BLaER1 (cell line): ENCODE measurements at regions not wholly inside any gene's neighbourhood (a gene's known extent, or its start where the extent isn't known, plus 50 kb on each side); places are given as distances from the start of the nearest gene placed in this dataset.
"Not testable (repeated sequence)": the region's sequence is repeated elsewhere in the genome, so short reads cannot be mapped to it uniquely, and the experiment has no call there.

Experiments used
- H3K27ac ChIP-seq: shearing (Covaris generic); formaldehyde crosslinking; 2 replicates; pipeline ENCODE4 v1.8.1; 2022
- H3K27me3 ChIP-seq: shearing (Covaris generic); formaldehyde crosslinking; 2 replicates; pipeline ENCODE4 v1.8.1; 2022
- H3K36me3 ChIP-seq: shearing (Covaris generic); formaldehyde crosslinking; 2 replicates; pipeline ENCODE4 v1.8.1; 2022
- H3K4me1 ChIP-seq: shearing (Covaris generic); formaldehyde crosslinking; 2 replicates; pipeline ENCODE4 v1.8.1; 2022
- H3K4me2 ChIP-seq: shearing (Covaris generic); formaldehyde crosslinking; 2 replicates; pipeline ENCODE4 v1.8.1; 2022
- H3K4me3 ChIP-seq: shearing (Covaris generic); formaldehyde crosslinking; 2 replicates; pipeline ENCODE4 v1.8.1; 2022
- H3K9ac ChIP-seq: shearing (Covaris generic); formaldehyde crosslinking; 2 replicates; pipeline ENCODE4 v1.8.1; 2022
- H3K9me3 ChIP-seq: shearing (Covaris generic); formaldehyde crosslinking; 2 replicates; pipeline ENCODE4 v1.8.1; 2022
- H4K20me1 ChIP-seq: shearing (Covaris generic); formaldehyde crosslinking; 2 replicates; pipeline ENCODE4 v1.8.1; 2022
- Cebpa-rat ChIP-seq: shearing (Covaris generic); IDR thresholded peaks from 2 replicates; pipeline ENCODE4 v1.8.1; 2022

DNA sequence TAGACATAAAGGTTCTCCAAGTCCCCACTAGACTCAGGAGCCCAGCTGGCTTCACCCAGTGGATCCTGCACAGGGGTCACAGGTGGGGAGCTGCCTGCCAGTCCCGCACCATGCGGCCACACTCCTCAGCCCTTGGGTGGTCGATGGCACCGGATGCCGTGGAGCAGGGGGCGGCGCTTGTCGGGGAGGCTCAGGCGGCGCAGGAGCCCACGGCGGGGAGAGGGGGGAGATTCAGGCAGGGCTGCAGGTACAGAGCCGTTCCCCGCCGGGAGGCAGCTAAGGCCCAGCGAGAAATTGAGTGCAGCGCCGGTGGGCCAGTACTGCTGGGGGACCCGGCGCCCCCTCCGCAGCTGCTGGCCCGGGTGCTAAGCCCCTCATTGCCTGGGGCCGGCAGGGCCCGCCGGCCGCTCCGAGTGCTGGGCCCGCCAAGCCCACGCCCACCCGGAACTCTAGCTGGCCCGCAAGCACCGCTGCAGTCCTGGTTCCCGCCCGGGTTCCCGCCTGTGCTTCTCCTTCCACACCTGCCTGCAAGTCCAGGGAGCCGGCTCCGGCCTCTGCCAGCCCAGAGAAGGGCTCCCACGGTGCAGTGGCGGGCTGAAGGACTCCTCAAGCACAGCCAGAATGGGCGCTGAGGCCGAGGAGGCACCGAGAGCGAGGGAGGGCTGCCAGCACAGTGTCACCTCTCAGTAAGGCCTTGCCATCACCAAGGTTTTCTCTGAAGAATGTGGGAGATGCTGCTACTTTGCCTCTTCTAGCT lies 58.4 kb upstream of the PPP1R12A start:
- Histone ChIP-seq H3K9me3 (no peaks in the 10 kb centered on the region), H3K4me1 (peaks cover 21% of the 10 kb centered on the region), H3K36me3 (no peaks in the 10 kb centered on the region)

DNA sequence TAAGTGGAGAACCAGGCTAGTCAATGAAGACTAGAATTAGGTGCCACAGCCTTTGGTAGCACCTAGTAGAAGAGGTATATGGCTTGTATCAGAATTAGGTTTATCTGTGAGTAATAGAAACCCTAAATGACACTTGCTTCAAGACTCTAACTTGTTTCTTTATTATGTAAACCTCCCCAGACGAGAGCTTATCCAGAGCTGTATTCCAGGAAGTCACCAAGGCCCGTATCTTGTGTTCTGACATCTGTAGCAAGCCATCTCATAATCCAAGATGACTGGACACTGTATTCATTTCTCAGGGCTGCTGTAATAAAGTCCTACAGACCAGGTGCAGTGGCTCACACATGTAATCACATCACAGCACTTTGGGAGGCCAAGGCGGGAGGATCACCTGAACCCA lies 56.7 kb upstream of the PPP1R12A start:
- Histone ChIP-seq H4K20me1 (no peaks in the 10 kb centered on the region), H3K27ac (no peak overlapping the region), H3K9ac (no peak overlapping the region), H3K27me3 (no peaks in the 10 kb centered on the region), H3K36me3 (no peaks in the 10 kb centered on the region), H3K4me3 (no peak overlapping the region), H3K4me2 (no peak overlapping the region), H3K9me3 (no peaks in the 10 kb centered on the region), H3K4me1 (peaks cover 4% of the 10 kb centered on the region)
- no peak for TF ChIP-seq Cebpa-rat

More for the DNA sequence above, 58.4 kb upstream of the PPP1R12A start:
- Histone ChIP-seq H3K4me2 (no peak overlapping the region), H3K9ac (no peak overlapping the region), H3K27ac (no peak overlapping the region), H3K27me3 (no peaks in the 10 kb centered on the region), H4K20me1 (no peaks in the 10 kb centered on the region), H3K4me3 (no peak overlapping the region)
- no peak for TF ChIP-seq Cebpa-rat

DNA sequence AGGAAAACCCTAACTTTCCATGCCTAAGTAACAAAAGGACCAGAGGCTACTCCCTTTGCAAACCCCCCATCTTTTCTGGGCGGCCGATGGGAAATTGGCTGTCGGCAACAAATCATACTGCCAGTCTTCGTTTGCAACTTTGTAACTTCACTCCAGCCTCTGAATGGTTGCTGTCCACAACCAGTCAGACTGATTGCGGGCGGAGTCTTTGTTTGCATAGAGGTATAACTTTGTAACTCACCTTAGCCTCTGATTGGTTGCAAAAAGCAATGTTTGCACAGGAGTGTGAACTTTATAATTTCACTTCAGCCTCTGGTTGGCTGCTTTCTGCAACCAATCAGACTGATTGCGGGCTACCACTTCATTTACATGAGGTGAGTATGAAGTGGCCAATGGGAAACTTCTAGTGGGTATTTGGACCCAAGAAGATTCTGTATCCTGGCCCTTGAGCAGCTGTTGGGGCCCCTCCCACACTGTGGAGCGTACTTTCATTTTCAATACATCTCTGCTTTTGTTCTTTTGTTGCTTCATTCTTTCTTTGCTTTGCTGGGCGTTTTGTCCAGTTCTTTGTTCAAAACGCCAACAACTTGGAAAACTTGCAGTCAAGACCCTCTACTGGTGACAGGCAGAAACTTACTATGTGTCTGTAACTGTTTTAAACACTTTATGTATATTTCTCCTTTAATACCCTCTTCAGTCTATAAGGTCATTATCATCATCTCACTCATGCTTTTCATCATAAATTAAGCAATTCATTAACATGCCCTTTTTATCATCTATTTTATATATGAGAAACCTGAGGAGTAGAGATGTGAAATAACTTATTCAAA lies 55.8 kb upstream of the PPP1R12A start:
- not testable (repeated sequence) for H3K36me3 ChIP-seq, H3K4me2 ChIP-seq, H3K27me3 ChIP-seq, H3K9ac ChIP-seq, H3K4me1 ChIP-seq, H3K4me3 ChIP-seq, H3K27ac ChIP-seq, H4K20me1 ChIP-seq, H3K9me3 ChIP-seq

DNA sequence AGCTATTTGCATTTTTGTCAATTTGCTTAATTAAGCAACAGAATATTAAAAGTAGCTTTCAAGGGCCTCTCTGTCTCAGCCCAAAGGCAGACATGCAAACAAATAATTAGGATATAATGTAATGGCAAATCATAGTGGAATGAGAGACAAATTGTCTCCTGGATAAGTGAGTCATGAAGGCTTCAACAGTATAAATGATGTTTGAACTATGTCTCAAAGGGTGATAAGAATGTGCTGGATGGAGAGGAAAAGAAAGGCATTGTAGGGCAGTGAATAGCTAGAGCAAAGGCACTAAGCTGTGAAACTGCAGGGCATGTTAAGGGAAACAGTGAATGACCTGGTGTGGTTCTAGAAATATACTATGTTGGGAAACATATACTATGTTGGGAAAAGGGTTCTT lies 53.5 kb upstream of the PPP1R12A start:
- Histone ChIP-seq H3K4me1 (no peaks in the 10 kb centered on the region), H3K36me3 (no peaks in the 10 kb centered on the region), H3K4me3 (no peak overlapping the region), H4K20me1 (no peaks in the 10 kb centered on the region), H3K9me3 (no peaks in the 10 kb centered on the region), H3K27ac (no peak overlapping the region), H3K27me3 (no peaks in the 10 kb centered on the region), H3K4me2 (no peak overlapping the region), H3K9ac (no peak overlapping the region)
- no peak for TF ChIP-seq Cebpa-rat

DNA sequence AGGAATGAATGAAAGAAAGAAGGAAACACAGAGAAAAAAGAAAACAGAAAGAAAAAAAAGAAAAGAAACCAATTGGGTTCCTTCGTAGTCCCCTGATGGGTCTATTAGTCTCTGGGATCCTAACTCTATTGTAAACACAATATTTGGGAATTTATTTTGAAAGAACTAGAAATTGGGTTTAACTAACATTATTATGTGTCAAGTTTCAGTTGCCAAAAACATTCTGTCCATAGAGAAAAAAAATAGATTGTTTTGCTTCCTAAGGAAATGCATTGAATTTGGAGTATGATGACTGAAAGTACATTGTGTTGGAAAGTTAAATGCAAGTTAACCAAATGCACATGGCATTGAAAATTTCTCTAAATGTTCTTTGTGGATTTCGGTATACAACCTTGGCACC lies 52.8 kb upstream of the PPP1R12A start:
- H3K9me3 ChIP-seq = no peaks in the 10 kb centered on the region
- no peaks in the 10 kb centered on the region for H4K20me1 ChIP-seq
- H3K4me2 ChIP-seq = no peak overlapping the region
- H3K4me3 ChIP-seq = no peak overlapping the region
- TF ChIP-seq Cebpa-rat = no peak
- no peaks in the 10 kb centered on the region for H3K36me3 ChIP-seq
- H3K4me1 ChIP-seq = peaks cover under 1% of the 10 kb centered on the region; the same call in 1 of the 2 replicates
- H3K27me3 ChIP-seq = no peaks in the 10 kb centered on the region
- H3K27ac ChIP-seq = no peak overlapping the region
- H3K9ac ChIP-seq = no peak overlapping the region
